NAMALWA (cell line): ENCODE measurements at regions not wholly inside any gene's neighbourhood (a gene's known extent, or its start where the extent isn't known, plus 50 kb on each side); places are given as distances from the start of the nearest gene placed in this dataset.

ENCODE experiments used
- DNase-seq: peaks from one replicate; pipeline ENCODE4 v3.0.0-alpha.2; 2015; ENCODE audit warnings: low spot score

GRCh38 chr1:163877016-163877415 lies 555.3 kb downstream of the NUF2 start:
- DNase-seq: no peak

DNA sequence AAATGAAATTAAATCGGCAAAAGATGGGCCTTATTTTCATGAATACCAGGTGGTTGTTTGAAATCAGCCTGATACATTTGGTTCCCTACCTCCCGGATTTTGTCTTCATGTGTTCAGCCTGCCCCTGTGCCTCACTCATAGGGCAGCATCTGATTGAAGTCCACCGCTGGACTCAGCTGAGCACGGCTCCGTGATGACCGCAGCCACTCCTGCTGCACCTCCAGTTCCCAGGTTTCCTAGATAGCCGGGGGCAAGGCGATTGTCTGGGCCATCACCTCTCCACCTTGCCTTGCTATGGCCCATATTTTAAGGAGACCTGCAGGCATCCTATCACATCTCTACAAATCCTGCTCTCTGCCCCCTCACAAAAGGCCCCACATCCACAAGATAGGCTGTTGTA lies 563.8 kb downstream of the NUF2 start:
- no peak for DNase-seq

DNA sequence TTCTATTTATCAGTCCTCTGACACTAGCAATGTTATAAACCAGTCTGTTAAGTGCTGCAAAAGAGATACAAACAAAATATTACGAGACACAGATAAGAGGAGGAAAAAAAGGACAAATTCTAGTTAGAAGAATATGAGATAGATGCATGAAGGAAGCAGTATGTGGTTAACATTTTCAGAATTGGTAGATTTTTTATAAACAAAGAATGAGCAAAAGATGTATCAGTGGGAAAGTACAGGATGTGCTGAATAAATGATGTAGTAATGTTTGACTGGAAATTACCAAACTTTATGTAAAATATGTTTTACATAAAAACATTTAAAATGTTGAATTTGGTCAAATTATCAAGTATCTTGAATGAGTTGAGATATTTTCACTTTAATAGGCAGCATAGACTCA lies 574.2 kb downstream of the NUF2 start:
- DNase-seq: no peak

DNA sequence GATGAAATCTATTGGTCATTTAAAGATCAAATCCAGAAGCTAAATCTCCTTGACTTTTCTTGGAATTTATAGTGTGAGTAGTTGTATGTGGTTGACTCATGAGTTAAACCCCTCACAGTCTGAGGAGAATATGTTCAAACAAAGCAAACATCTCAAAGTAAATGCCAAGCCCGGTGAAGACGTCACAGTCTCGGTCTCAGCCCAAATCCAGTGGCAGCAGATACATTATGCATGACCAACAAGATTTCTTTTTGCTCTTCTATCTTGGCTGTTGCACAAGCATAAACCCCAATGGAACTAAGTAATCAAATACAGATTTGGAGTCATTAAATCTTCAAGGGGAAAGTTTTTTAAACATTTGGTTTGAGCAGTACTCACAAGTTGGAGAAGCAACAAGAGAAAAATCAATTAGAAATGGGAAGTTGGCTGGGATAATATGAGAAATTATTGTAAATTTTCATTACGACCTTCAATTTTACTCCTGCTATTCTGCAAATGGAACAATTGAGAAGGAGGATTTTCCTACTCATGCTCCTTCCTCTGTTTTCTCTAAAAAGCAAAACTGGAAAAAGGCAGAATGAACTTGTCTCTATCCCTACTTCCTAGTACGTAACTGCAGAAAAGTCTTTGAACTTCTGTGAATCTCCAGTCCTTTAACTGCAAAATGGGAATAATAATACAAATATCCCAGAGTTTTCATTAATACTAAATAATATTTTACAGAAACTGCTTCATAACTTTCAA lies 575.8 kb downstream of the NUF2 start:
- no peak for DNase-seq

- no peak for DNase-seq
These were observed 584.5 kb downstream of the NUF2 start for GRCh38 chr1:163906283-163906682.

DNA sequence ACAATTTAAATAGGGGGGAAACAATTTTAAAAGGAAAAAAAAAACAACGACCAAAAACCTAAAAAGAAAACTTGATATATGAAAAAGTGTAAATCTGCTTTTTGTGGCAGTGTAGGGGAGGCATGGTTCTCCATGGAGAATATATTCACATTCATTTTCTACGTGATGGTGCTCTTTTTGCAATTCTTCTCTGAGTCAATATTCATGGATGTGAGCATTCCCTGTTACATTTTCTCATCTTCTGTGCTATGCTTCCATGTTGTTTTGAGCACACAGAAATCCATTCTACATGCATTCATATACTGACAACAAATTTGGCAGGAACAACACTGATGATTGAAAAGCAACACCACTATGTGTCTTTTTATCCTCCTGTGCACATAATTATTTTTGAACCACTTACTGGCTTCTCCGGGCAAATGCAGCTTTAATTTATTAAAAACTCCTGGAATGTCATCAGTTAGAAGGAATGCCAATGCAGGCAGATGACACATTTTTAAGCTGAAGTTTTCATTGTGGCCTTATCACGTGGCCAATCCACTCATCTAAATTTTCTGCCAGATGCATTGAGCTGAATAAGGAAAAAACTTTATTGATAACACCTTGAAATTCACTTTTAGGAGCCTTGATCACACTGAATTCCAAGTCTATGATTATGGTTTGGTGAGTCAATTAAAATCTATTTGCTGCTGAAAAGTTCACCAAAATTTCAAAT lies 590.6 kb downstream of the NUF2 start:
- no peak for DNase-seq

GRCh38 chr1:163914785-163915413 lies 593.1 kb downstream of the NUF2 start:
- no peak for DNase-seq

DNA sequence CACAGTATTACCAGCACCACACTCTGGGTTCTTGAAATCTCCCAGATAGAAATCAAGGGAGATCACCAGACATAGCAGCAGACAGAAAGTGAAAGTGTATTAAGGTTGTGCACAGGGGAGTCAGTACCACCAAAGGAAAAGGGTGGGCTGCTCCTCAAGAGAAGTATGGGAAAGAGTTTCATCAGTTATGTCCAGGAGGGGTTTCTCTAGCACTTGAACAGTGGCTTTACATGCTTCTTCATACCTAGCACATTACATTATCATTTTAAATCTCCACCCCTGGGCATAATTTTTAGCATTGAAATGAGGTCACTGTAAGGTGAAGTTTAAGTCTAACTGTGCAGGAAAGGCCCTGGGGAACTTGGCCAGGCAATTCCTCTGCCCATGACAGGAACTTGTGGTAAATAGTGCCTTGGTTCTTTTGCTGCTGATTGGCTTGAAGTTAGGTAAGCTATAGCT lies 601.0 kb downstream of the NUF2 start:
- no peak for DNase-seq

DNA sequence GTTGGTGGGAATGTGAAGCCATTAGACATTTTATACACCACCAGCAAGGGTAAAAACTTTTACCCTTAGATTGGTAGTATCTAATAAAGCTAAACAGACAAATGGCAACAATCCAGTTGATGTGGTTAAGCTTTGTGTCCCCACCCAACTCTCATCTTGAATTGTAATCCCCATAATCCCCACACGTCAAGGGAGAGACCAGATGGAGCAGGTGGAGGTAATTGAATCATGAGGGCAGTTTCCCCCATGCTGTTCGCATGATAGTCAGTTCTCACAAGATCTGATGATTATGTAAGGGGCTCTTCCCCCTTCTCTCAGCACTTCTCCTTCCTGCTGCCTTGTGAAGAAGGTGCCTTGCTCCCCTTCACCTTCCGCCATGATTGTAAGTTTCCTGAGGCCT lies 602.3 kb downstream of the NUF2 start:
- DNase-seq: no peak

DNA sequence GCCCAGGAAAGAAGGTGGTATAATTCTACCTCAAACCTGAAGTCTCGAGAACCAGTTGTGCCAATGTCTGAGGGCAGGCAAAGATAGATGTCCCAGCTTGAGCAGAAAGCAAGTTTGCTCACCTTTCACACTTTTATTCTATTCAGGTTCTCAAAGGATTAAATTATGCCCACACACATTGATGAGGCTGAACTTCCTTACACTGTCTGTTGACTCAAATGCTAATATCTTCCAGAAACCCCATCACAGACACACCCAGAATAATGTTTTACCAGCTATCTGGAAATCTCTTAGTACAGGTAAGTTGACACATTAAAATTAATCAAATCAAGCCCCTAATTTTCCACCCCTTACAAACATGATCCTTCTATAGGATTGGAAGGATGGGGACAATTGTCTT lies 605.7 kb downstream of the NUF2 start:
- DNase-seq: no peak

GRCh38 chr1:163928069-163928468 lies 606.3 kb downstream of the NUF2 start:
- DNase-seq: no peak

GRCh38 chr1:163928651-163929050 lies 606.9 kb downstream of the NUF2 start:
- no peak for DNase-seq

GRCh38 chr1:163932901-163933300 lies 611.1 kb downstream of the NUF2 start:
- DNase-seq: no peak

DNA sequence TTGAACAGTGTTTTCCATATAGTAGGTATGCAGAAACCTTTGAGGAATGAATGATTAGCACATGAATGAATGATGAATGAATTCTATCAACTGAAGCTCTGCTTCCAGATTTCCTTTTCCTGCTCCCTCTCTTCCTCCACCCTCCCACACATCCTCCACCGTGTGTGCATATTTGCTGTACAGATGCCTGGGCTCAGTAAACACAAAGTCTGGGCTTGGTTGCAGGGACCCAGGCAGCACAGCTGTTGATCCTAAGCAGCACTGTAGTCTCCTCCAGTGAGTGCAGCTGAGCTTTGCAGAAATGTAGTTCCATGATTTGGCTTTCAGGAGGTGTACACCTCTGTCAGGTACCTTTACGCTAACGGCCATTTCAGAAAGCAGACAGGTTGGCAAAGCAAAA lies 611.7 kb downstream of the NUF2 start:
- no peak for DNase-seq

DNA sequence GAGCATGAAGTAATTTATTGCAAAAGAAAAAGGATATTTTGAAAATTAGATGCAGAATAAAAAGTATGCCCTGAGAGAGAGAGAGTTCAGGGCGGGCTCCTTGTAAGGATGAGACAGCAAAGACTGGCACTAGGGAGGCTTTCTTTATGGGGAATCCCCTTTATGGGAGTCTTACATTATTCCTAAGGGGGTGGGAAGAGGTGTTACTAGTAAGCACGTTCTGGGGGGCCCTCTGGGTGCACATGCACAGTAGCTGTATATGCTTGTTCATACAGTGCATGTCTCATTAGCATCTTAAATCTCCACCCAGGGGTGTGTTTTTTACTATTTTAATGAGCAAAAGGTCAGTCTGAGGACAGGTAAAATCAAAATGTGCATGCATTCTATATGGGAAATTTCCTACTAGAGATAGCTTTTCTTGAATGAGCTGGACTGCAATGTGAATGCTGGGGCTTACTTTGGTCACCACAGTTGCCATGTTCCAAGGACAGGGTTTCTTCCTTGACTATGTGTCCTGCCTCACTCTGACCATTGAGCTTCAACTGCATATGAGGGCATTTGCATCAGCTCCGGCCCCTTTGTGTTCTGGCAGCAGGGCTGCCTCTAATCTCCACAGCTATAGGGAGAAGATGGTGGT lies 614.1 kb downstream of the NUF2 start:
- no peak for DNase-seq

- DNase-seq: no peak
These were observed 599.4 kb upstream of the PBX1 start for GRCh38 chr1:163959622-163960021.

DNA sequence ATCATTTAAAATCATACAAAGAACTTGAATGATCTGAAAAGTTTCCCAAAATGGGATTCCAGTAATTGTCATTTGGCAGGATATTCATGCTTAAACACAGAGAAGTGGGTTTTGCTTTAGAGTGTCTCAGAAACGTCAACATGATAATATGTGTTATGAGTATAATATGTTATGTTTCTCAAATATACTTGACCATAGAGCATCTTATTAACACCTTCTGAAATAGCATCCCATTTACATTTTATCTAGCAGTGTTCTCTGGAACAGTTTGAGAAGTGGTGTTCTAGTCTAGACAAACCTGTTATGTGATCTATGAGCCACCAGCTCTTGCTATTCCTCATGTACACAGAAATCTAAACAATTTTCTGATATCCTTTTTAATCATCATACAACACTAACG lies 588.8 kb upstream of the PBX1 start:
- no peak for DNase-seq

DNA sequence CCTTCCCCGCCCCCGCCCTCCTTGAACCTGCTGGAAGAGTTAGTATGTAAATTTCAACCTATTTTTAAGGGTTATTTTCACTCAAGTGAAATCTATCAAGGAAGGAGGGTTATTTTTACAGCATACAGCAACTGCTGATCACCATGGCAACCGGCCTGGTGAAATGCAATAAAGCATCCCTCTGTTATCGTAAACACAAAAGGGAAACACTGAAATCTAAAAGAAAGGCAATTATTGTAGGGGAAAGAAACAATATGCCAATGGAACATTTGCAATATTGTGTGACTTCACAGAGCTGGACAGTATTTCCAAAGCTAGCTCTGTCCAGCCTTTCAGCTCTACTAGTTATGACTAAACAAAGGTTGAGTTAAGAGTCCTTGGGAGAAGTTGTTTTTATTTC lies 588.3 kb upstream of the PBX1 start:
- DNase-seq: no peak

DNA sequence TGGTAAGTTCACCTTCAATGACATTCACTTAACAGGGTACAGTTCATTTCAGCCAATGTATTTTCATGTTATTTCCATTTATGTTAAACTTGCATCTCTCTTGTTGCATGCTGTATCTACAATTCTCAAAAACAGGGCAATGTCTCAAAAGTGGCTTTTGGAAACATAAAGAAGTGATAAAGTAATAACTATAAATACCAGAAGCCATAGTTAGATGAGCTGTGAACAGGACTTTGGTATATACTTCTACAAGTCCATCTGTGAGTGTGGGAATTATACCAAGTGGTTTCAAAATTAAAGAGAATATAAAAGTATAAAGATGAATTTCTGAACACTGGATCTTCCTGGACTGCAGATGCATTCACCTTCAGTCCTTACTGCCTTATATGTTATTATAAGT lies 585.4 kb upstream of the PBX1 start:
- no peak for DNase-seq

DNA sequence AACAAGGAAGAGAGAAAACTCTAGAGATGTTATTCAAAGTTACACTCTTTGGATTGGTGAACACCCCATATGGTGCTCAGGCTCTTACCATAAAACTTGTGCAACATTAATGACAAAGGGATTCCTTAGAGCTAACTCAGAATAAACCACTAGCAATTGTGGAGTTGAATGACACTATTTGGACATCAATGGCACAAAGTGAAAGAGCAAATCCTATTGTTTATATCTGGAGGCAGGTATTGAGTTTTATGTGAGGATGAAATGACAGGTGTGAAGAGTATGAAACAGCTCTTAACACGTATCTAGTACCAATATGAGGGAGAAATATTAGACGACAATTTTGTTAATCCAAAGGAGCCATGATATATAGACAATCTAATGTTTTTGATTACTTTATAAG lies 584.9 kb upstream of the PBX1 start:
- no peak for DNase-seq

DNA sequence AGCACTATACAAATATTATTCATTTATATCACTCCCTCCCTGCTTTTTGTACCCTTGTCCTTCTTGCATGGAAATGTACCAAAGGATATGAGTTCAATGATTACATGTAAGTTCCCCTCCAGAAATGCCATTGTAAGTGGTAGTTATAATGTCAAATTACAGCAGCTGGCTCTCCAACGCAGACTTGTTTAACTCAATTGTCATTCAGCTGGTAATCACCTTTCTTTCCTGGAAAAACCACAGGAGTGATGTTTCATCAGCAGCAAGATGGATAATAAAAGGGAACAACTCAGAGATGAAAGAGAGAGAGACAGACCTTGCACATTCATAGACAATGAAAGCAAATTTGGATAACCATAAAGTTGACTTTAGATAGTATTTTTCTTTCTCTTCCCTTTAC lies 578.6 kb upstream of the PBX1 start:
- DNase-seq: no peak

- no peak for DNase-seq
These were observed 577.4 kb upstream of the PBX1 start for GRCh38 chr1:163981500-163982030.

DNA sequence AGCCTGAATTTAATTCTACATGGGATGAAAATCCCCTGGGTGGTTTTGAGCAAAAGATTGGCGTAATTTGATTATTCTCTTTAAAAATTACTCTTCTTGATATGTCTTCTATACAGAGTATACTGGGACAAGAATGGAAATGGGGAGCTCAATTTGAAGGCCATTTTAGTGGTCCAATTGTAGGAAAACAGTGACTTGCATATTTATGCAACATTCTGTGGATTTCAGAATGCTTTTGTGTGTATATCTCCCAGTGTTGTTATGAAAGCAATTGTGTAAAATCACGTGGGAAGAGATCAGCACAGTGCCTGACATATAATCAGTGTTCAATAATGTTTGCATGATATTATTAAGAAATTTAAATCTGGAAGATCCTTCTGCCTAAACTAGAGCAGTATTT lies 575.9 kb upstream of the PBX1 start:
- DNase-seq: no peak
